Retinal pigment epithelial cell (primary cell): ENCODE measurements at regions not wholly inside any gene's neighbourhood (a gene's known extent, or its start where the extent isn't known, plus 50 kb on each side); places are given as distances from the start of the nearest gene placed in this dataset.
"Not testable (repeated sequence)": the region's sequence is repeated elsewhere in the genome, so short reads cannot be mapped to it uniquely, and the experiment has no call there.

Source experiments
- DNase-seq: peaks from one replicate; pipeline ENCODE4 v3.0.0-alpha.2; 2010; ENCODE audit warnings: low read depth
- H3K4me3 ChIP-seq: 2 replicates; pipeline ENCODE4 v1.5.1; 2011; ENCODE audit warnings: mild to moderate bottlenecking, low read length, control low read depth, moderate library complexity
- TF ChIP-seq, protein P1 (sequence below): conservative IDR thresholded peaks from 2 replicates; pipeline ENCODE4 v1.5.1; 2011; ENCODE audit warnings: low read depth, low read length, control low read depth, inconsistent platforms

DNA sequence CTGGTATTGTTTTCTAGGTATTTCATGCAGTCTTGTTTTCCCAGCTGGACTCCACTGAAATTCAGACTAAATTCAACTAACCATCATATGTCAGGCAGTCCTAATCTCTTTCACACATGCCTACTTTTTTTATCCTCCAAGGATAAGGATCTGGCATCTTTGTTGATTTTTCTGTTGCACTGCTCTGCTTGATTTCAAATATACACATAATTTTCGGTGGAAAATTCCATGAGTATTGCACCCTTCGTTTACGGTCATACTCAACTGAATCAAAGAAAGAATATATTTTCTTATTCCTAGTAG is 64.8 kb upstream of the UNC93A start:
- no peak for DNase-seq
- H3K4me3 ChIP-seq: no peak overlapping the region
- TF ChIP-seq, protein P1, sequence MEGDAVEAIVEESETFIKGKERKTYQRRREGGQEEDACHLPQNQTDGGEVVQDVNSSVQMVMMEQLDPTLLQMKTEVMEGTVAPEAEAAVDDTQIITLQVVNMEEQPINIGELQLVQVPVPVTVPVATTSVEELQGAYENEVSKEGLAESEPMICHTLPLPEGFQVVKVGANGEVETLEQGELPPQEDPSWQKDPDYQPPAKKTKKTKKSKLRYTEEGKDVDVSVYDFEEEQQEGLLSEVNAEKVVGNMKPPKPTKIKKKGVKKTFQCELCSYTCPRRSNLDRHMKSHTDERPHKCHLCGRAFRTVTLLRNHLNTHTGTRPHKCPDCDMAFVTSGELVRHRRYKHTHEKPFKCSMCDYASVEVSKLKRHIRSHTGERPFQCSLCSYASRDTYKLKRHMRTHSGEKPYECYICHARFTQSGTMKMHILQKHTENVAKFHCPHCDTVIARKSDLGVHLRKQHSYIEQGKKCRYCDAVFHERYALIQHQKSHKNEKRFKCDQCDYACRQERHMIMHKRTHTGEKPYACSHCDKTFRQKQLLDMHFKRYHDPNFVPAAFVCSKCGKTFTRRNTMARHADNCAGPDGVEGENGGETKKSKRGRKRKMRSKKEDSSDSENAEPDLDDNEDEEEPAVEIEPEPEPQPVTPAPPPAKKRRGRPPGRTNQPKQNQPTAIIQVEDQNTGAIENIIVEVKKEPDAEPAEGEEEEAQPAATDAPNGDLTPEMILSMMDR: no peak

DNA sequence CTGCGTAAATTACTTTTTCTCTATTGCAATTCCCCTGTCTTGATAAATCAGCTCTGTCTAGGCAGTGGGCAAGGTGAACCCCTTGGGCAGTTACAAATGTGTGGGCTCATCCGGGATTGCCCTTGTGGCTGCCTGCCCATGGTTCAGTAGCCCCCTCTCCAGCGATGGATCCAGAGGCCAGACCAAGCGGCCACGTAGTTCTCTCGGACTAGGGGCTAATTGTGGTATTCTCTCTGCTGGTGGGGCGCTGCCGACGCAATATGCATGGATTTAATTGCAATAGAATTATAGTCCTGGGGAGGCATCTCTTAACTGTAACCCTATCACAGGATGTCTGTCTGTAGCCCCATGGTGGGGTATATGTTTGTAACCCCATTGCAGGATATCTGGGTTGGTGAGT is 64.3 kb upstream of the UNC93A start:
- DNase-seq: no peak
- no peak overlapping the region for H3K4me3 ChIP-seq
- TF ChIP-seq, protein P1: no peak

DNA sequence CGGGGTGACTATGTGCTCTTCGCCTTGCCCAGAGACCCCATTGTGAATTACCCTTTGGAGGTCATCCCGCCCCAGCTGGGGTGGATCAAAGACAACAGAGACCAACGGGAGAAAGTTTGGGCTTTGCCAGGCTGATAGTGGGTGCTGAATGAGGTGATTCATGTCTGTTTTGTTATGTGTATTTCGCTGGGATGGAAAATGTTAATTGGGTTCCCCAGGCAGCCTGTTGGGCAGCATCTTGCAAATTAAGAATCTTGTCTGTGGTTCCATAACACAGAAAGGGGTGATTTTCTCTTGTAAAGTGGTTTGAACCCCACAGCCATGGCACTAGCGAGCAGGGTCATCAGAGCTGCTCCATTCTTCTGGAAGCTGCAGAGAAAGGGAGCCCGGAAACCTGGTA is 63.1 kb upstream of the UNC93A start:
- TF ChIP-seq, protein P1: no peak
- H3K4me3 ChIP-seq: no peak overlapping the region
- no peak for DNase-seq

DNA sequence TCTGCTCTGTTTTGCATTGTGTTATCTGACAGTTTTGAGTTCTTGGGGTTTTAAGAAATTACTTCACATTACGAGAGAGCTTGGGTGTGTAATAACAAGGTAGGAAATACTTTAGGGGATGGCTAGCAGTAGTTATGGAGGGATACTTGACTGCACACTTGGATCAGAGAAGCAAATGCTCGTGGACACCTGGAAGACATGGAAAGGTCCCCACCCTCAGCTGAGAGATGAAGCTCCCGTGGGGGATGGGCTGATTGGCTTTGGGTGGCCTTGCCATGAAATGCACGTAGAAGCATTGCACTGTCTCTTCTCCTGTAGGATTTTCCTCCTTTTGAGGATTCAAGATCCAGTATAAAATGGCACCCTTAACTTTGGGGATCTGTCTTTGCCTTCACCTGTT is 61.5 kb upstream of the UNC93A start:
- no peak for DNase-seq
- TF ChIP-seq, protein P1: no peak
- no peak overlapping the region for H3K4me3 ChIP-seq

DNA sequence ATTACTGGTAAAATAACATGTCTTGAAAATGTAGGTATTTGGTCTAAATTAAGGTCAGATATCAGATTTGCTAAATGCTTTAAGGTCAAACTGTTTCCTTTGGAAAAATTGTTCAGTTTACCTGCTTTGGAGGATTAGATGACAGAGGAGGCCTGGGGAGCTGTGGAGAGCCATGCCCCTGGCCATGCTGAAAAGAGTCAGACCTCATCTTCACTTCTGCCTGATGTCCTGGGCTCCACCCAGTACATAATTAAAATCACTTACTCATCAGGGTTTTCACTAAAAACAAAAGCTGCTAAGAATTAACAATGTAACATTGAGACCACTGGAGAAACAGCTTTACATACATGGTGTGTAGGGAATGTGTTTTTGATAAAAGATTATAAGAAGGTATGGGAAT is 60.8 kb upstream of the UNC93A start:
- DNase-seq: no peak
- TF ChIP-seq, protein P1: no peak
- H3K4me3 ChIP-seq: no peak overlapping the region

DNA sequence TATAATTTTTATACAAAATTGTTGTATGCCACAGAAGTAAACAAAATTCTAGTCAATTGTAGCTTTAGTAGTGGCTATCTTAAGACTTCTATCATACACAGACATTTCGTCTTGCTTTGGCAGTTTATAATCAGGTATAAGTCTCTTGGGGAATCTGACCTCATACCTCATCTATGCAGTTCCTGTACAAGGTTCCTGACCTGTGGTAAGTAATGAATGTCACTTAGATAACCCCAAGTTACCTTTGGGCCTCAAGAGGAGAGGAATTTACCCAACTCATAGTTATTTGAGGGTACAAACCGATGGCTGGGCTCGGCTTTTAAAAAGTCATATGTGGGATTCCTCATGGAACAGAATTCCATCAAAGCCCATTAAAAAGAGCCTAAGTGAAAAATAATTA is 58.8 kb upstream of the UNC93A start:
- DNase-seq: no peak
- TF ChIP-seq, protein P1: no peak
- H3K4me3 ChIP-seq: no peak overlapping the region

DNA sequence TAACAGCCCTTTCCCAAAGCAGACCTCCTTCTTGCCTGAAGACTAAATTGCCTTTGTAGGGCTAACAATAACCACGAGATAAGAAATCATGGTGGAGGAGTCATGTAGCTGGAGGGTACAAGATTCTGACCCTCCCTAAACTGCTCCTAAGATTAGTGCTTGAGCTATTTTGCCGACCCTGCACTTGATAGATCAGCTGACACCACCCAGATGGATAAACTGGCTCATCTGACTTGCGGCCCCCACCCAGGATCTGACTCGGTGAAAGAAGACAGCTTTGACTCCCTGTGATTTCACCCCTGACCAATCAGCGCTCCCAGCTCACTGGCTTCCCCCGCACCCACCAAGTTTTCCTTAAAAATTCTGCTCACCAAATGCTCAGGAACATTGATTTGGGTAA is 57.6 kb upstream of the UNC93A start:
- DNase-seq: no peak
- no peak overlapping the region for H3K4me3 ChIP-seq
- TF ChIP-seq, protein P1: no peak

DNA sequence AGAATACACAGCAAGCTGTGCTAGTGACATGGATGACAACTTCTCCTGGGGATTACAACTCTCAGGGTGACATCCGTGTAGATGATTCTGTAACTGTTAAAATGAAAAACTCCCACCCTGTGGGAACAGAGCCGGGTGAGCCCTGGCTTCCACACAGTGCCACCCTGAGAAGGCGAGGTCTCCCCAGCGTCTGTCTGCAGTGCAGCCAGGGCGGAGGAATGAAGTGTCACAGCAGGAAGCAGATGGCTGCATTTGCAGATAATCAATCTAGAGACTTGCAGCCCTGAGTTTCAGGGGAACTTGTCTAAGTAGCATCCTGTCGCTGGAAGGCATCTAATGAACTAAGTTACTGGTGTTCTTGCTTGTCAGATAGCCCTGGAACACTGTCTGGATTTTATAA is 56.5 kb upstream of the UNC93A start:
- DNase-seq, H3K4me3 ChIP-seq: not testable (repeated sequence)
